Mesenchymal stem cell (in vitro differentiated cells and primary cell): ENCODE measurements at regions not wholly inside any gene's neighbourhood (a gene's known extent, or its start where the extent isn't known, plus 50 kb on each side); places are given as distances from the start of the nearest gene placed in this dataset.

ENCODE experiments used
- DNase-seq: peaks from one replicate; pipeline ENCODE4 v3.0.0-alpha.2; 2013
- H2AFZ ChIP-seq: one replicate; pipeline ENCODE4 v1.6.1; 2013; ENCODE audit warnings: low read depth, mild to moderate bottlenecking, control low read depth, inconsistent platforms, low read length, moderate library complexity
- H2AK5ac ChIP-seq: 2 replicates; pipeline ENCODE4 v1.6.1; 2013; ENCODE audit warnings: low read length, moderate library complexity, mild to moderate bottlenecking, inconsistent platforms; ENCODE audit not compliant: severe bottlenecking
- H2BK120ac ChIP-seq: one replicate; pipeline ENCODE4 v1.6.1; 2013; ENCODE audit warnings: low read depth, mild to moderate bottlenecking, inconsistent platforms, low read length, moderate library complexity
- H2BK12ac ChIP-seq, 2 experiments: one replicate each; pipeline ENCODE4 v1.6.1; 2013; ENCODE audit warnings: inconsistent platforms in 2 of 2, low read length in 2 of 2, mild to moderate bottlenecking in 2 of 2, moderate library complexity in 2 of 2, control low read depth in 1 of 2
- H2BK15ac ChIP-seq: one replicate; pipeline ENCODE4 v1.6.1; 2013; ENCODE audit warnings: mild to moderate bottlenecking, low read depth, inconsistent platforms; ENCODE audit not compliant: poor library complexity, severe bottlenecking
- H2BK5ac ChIP-seq: 2 replicates; pipeline ENCODE4 v1.6.1; 2013; ENCODE audit warnings: low read depth, mild to moderate bottlenecking, low read length, control low read depth, inconsistent platforms; ENCODE audit not compliant: poor library complexity, severe bottlenecking
- H3K14ac ChIP-seq, 2 experiments: one replicate each; pipeline ENCODE4 v1.6.1; 2013; ENCODE audit warnings: inconsistent platforms in 2 of 2, low read length in 2 of 2, control low read depth in 1 of 2, mild to moderate bottlenecking in 1 of 2, moderate library complexity in 1 of 2
- H3K18ac ChIP-seq, 2 experiments: one replicate each; pipeline ENCODE4 v1.6.1; 2013; ENCODE audit warnings: inconsistent platforms in 2 of 2, low read length in 2 of 2, control low read depth in 1 of 2, low read depth in 1 of 2, mild to moderate bottlenecking in 1 of 2
- H3K23ac ChIP-seq, 2 experiments: one replicate each; pipeline ENCODE4 v1.6.1; 2013; ENCODE audit warnings: inconsistent platforms in 2 of 2, low read length in 2 of 2, mild to moderate bottlenecking in 2 of 2, moderate library complexity in 2 of 2, control low read depth in 1 of 2
- H3K27ac ChIP-seq: 2 replicates; pipeline ENCODE4 v1.5.1; 2013; ENCODE audit warnings: mild to moderate bottlenecking, moderate library complexity, low read length, control low read depth, inconsistent platforms; ENCODE audit not compliant: poor library complexity, severe bottlenecking
- H3K27me3 ChIP-seq, 2 experiments: 2 replicates each; pipeline versions ENCODE4 v1.6.1 to v1.7.0; 2013; ENCODE audit warnings: low read length in 2 of 2, mild to moderate bottlenecking in 2 of 2, moderate library complexity in 2 of 2, control low read depth in 1 of 2, inconsistent platforms in 1 of 2; ENCODE audit not compliant: control insufficient read depth in 1 of 2, insufficient read depth in 1 of 2
- H3K36me3 ChIP-seq, 2 experiments: 2 replicates each; pipeline versions ENCODE4 v1.6.1 to v1.7.0; 2013; ENCODE audit warnings: low read length in 2 of 2, control low read depth in 1 of 2, inconsistent platforms in 1 of 2, low read depth in 1 of 2, mild to moderate bottlenecking in 1 of 2; ENCODE audit not compliant: insufficient read depth in 2 of 2, control insufficient read depth in 1 of 2
- H3K4ac ChIP-seq, 2 experiments: one replicate each; pipeline ENCODE4 v1.6.1; 2013; ENCODE audit warnings: inconsistent platforms in 2 of 2, low read length in 2 of 2, mild to moderate bottlenecking in 2 of 2, moderate library complexity in 2 of 2, control low read depth in 1 of 2, low read depth in 1 of 2
- H3K4me1 ChIP-seq: 2 replicates; pipeline ENCODE4 v1.6.1; 2013; ENCODE audit warnings: low read depth, low read length, control low read depth; ENCODE audit not compliant: control insufficient read depth, insufficient read depth
- H3K4me2 ChIP-seq: 2 replicates; pipeline ENCODE4 v1.6.1; 2013; ENCODE audit warnings: low read length, mild to moderate bottlenecking, inconsistent platforms; ENCODE audit not compliant: poor library complexity, severe bottlenecking
- H3K4me3 ChIP-seq, 2 experiments: 2 replicates each; pipeline versions ENCODE4 v1.5.1 to v1.7.0; 2013; ENCODE audit warnings: low read length in 2 of 2, mild to moderate bottlenecking in 2 of 2, control low read depth in 1 of 2, low read depth in 1 of 2; ENCODE audit not compliant: insufficient read depth in 1 of 2
- H3K79me1 ChIP-seq: replicated peaks from 2 replicates; pipeline ENCODE4 v1.6.1; 2013; ENCODE audit warnings: mild to moderate bottlenecking, control low read depth, low read length, inconsistent platforms; ENCODE audit not compliant: poor library complexity, severe bottlenecking
- H3K9ac ChIP-seq: 2 replicates; pipeline ENCODE4 v1.7.0; 2013; ENCODE audit warnings: mild to moderate bottlenecking, low read length, moderate library complexity
- H3K9me3 ChIP-seq: 2 replicates; pipeline ENCODE4 v1.7.0; 2013; ENCODE audit warnings: mild to moderate bottlenecking, low read length; ENCODE audit not compliant: control insufficient read depth
- H4K8ac ChIP-seq: one replicate; pipeline ENCODE4 v1.6.1; 2013; ENCODE audit warnings: inconsistent platforms, mild to moderate bottlenecking, low read length, moderate library complexity
- H4K91ac ChIP-seq: one replicate; pipeline ENCODE4 v1.6.1; 2013; ENCODE audit warnings: mild to moderate bottlenecking, low read length, inconsistent platforms
- WGBS: methylation state at CpG from one replicate; pipeline ENCODE4 v1.1.7; 2013; ENCODE audit warnings: mixed read lengths; 5-methylcytosine and 5-hydroxymethylcytosine counted together

DNA sequence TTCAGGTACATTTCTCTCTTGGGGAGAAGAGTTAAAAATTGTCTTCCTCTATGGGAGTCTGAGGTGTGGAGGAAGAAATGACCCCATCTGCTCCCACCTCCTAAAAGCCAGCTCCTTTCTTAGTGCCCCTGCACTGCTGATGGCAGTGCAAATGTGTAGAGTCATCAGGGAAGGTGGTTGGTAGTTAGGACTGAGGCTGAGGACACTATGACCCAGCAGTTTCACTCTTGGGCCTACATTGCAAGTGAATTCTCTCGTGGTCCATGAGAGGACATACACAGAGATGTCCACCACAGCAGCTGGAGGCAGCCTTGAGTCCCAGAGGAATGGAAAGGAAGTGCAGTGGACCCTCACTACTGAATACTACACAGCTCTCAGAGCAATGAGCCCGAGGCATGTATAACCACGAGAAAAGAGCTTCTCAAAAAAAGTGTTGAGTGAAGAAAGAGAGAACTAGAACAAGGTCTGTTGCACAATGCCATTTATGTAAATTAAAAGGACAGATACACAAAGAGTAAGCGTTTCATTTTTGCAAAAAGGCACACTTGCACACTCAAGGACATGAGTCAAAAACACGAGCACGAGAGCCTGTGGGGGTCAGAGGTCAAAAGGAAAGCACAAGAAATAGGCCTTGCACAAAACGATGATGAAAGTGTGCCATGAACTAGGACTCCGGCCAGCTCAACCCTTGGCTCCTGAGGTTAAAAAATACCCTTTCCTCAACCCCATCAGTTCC, 164.4 kb upstream of the ADRA1D start:
- no peak overlapping the region for H3K4me3 ChIP-seq
- H3K18ac ChIP-seq = no peak overlapping the region
- no peak overlapping the region for H4K8ac ChIP-seq
- H3K27me3 ChIP-seq = peaks cover 0 to 22% of the 10 kb centered on the region in 2 experiments
- peaks cover 4% of the 10 kb centered on the region for H3K9me3 ChIP-seq
- H3K27ac ChIP-seq = no peak overlapping the region
- H2BK120ac ChIP-seq = no peak overlapping the region
- no peak overlapping the region for H2BK5ac ChIP-seq
- WGBS = 56% methylated on average over 8 of the region's 8 CpGs
- H3K36me3 ChIP-seq = no peaks in the 10 kb centered on the region
- no peak overlapping the region for H3K23ac ChIP-seq
- H2BK12ac ChIP-seq = no peak overlapping the region
- no peak overlapping the region for H2BK15ac ChIP-seq
- DNase-seq = no peak
- H3K79me1 ChIP-seq = no peaks in the 10 kb centered on the region
- H3K9ac ChIP-seq = no peak overlapping the region
- H3K4me1 ChIP-seq = no peaks in the 10 kb centered on the region
- no peak overlapping the region for H3K4me2 ChIP-seq
- H4K91ac ChIP-seq = no peak overlapping the region
- no peak overlapping the region for H3K4ac ChIP-seq
- no peak overlapping the region for H2AFZ ChIP-seq
- H2AK5ac ChIP-seq = no peak overlapping the region
- no peak overlapping the region for H3K14ac ChIP-seq

DNA sequence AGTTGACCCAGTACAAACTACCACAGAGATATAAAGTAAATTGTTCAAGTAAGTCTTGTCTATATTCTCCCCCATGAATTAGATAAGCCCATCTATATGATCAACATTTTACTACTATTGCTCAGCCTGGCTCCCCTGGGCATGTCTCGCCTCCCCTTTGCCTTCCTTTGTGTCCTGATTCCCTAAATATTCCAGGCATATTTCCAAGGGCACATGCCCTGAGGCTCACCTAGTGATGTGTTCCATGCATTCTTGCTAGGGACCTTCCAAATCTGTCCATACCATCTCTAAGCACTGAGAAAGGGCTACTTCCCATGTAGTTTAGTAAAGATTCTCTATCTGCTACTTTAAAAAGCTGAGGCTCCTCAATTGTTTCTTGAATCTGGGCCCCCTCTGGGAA, 163.1 kb upstream of the ADRA1D start:
- Histone ChIP-seq H2BK15ac (no peak overlapping the region), H2AK5ac (no peak overlapping the region), H2BK5ac (no peak overlapping the region), H3K23ac (no peak overlapping the region), H3K14ac (no peak overlapping the region), H3K4ac (no peak overlapping the region), H4K8ac (no peak overlapping the region), H3K36me3 (no peaks in the 10 kb centered on the region), H3K4me2 (no peak overlapping the region), H2BK120ac (no peak overlapping the region), H3K9me3 (no peaks in the 10 kb centered on the region), H3K18ac (no peak overlapping the region), H3K4me1 (no peaks in the 10 kb centered on the region), H3K79me1 (no peaks in the 10 kb centered on the region), H3K4me3 (no peak overlapping the region), H3K9ac (no peak overlapping the region), H3K27ac (no peak overlapping the region), H2BK12ac (no peak overlapping the region), H3K27me3 (peaks cover 0 to 26% of the 10 kb centered on the region in 2 experiments), H4K91ac (no peak overlapping the region), H2AFZ (no peak overlapping the region)
- no peak for DNase-seq
- WGBS = 61% methylated on average over 1 of the region's 1 CpG

GRCh38 chr20:4411744-4412143, 162.7 kb upstream of the ADRA1D start:
- no peak overlapping the region for H4K8ac ChIP-seq
- H3K9me3 ChIP-seq = no peaks in the 10 kb centered on the region
- H2BK120ac ChIP-seq = no peak overlapping the region
- H3K4me3 ChIP-seq = no peak overlapping the region
- no peak overlapping the region for H2BK12ac ChIP-seq
- DNase-seq = no peak
- no peak overlapping the region for H3K14ac ChIP-seq
- H3K79me1 ChIP-seq = no peaks in the 10 kb centered on the region
- H4K91ac ChIP-seq = no peak overlapping the region
- H3K4ac ChIP-seq = no peak overlapping the region
- H2BK15ac ChIP-seq = no peak overlapping the region
- H3K18ac ChIP-seq = no peak overlapping the region
- peaks cover 0 to 26% of the 10 kb centered on the region in 2 experiments for H3K27me3 ChIP-seq
- H2AFZ ChIP-seq = no peak overlapping the region
- no peak overlapping the region for H3K4me2 ChIP-seq
- WGBS = 78% methylated on average over 4 of the region's 4 CpGs
- H2BK5ac ChIP-seq = no peak overlapping the region
- H3K9ac ChIP-seq = no peak overlapping the region
- no peaks in the 10 kb centered on the region for H3K36me3 ChIP-seq
- no peak overlapping the region for H3K27ac ChIP-seq
- no peak overlapping the region for H3K23ac ChIP-seq
- H3K4me1 ChIP-seq = no peaks in the 10 kb centered on the region
- H2AK5ac ChIP-seq = no peak overlapping the region

- no peak overlapping the region for H2BK120ac ChIP-seq
- H3K4me1 ChIP-seq = no peaks in the 10 kb centered on the region
- no peaks in the 10 kb centered on the region for H3K36me3 ChIP-seq
- no peak overlapping the region for H3K4me2 ChIP-seq
- peak; percentile 35 for DNase-seq
- H3K14ac ChIP-seq = no peak overlapping the region
- no peak overlapping the region for H3K23ac ChIP-seq
- no peak overlapping the region for H2BK15ac ChIP-seq
- H2AK5ac ChIP-seq = no peak overlapping the region
- peaks cover 23 to 40% of the 10 kb centered on the region in 2 experiments for H3K27me3 ChIP-seq
- H3K4ac ChIP-seq = no peak overlapping the region
- H4K91ac ChIP-seq = no peak overlapping the region
- H3K27ac ChIP-seq = no peak overlapping the region
- H4K8ac ChIP-seq = no peak overlapping the region
- H3K9ac ChIP-seq = no peak overlapping the region
- H2AFZ ChIP-seq = no peak overlapping the region
- no peak overlapping the region for H3K18ac ChIP-seq
- WGBS = 67% methylated on average over 2 of the region's 4 CpGs
- no peaks in the 10 kb centered on the region for H3K9me3 ChIP-seq
- H2BK12ac ChIP-seq = no peak overlapping the region
- H2BK5ac ChIP-seq = no peak overlapping the region
- H3K79me1 ChIP-seq = no peaks in the 10 kb centered on the region
- no peak overlapping the region for H3K4me3 ChIP-seq
Measured at GRCh38 chr20:4406627-4407026, 157.5 kb upstream of the ADRA1D start.
